ENCODE measurements at regions not wholly inside any gene's neighbourhood (a gene's known extent, or its start where the extent isn't known, plus 50 kb on each side); places are given as distances from the start of the nearest gene placed in this dataset.

- TF ChIP-seq ATF5 (CRISPR knock-in tag; IDR thresholded peaks at IDR 0.05; ENCODE audit: low read depth) = peak; percentile 91; the same call in 1 of the 2 replicates
- peak; percentile 70 for TF ChIP-seq BATF2 (CRISPR knock-in tag; IDR thresholded peaks at IDR 0.05)
- no peak for TF ChIP-seq ADNP (CRISPR knock-in tag; IDR thresholded peaks at IDR 0.05)
- TF ChIP-seq ZBTB8A (CRISPR knock-in tag; IDR thresholded peaks at IDR 0.05; ENCODE audit: borderline replicate concordance, low read depth) = no peak
- no peak for TF ChIP-seq NFE2 (CRISPR knock-in tag; IDR thresholded peaks at IDR 0.05)
- TF ChIP-seq ZSCAN31 (CRISPR knock-in tag; IDR thresholded peaks at IDR 0.05; ENCODE audit: low read depth) = peak; percentile 98
- TF ChIP-seq CENPBD1 (CRISPR knock-in tag; IDR thresholded peaks at IDR 0.05; ENCODE audit: borderline replicate concordance, low read depth) = peak; percentile 98
- TF ChIP-seq CENPT (CRISPR knock-in tag; IDR thresholded peaks at IDR 0.05; ENCODE audit: low read depth) = no peak
- TF ChIP-seq ZBTB1 (CRISPR knock-in tag; IDR thresholded peaks at IDR 0.05; ENCODE audit: borderline replicate concordance) = no peak
- TF ChIP-seq SRF (IDR thresholded peaks at IDR 0.05; ENCODE audit: low read depth, low read length) = peak; percentile 46; the same call in 1 of the 2 replicates
- peak; percentile 94 for TF ChIP-seq ZNF616 (CRISPR knock-in tag; IDR thresholded peaks at IDR 0.05; ENCODE audit: low read depth)
- TF ChIP-seq NFAT5 (CRISPR knock-in tag; IDR thresholded peaks at IDR 0.05) = no peak
- peak; percentile 23; the same call in 1 of the 2 replicates for TF ChIP-seq ZNF766 (CRISPR knock-in tag; IDR thresholded peaks at IDR 0.05; ENCODE audit: borderline replicate concordance)
- TF ChIP-seq ZNF83 (CRISPR knock-in tag; IDR thresholded peaks at IDR 0.05; ENCODE audit: borderline replicate concordance) = peak; percentile 33; the same call in 1 of the 2 replicates
- TF ChIP-seq ZBTB20 (CRISPR knock-in tag; IDR thresholded peaks at IDR 0.05; ENCODE audit: borderline replicate concordance, low read depth) = peak; percentile 91; the same call in 1 of the 2 replicates
- no peak for TF ChIP-seq ZNF512 (CRISPR knock-in tag; IDR thresholded peaks at IDR 0.05)
- TF ChIP-seq MYC (CRISPR knock-in tag; IDR thresholded peaks at IDR 0.05; ENCODE audit: borderline replicate concordance) = peak; percentile 88; the same call in 1 of the 2 replicates
Measured at GRCh38 chr6:167668019-167668753, 158.5 kb upstream of the AFDN start (continued).
